ENCODE measurements at regions not wholly inside any gene's neighbourhood (a gene's known extent, or its start where the extent isn't known, plus 50 kb on each side); places are given as distances from the start of the nearest gene placed in this dataset.
"Not testable (repeated sequence)": the region's sequence is repeated elsewhere in the genome, so short reads cannot be mapped to it uniquely, and the experiment has no call there.

- ATAC-seq (peak; percentile 96 to 98), DNase-seq (peak; percentile 86)
- Histone ChIP-seq H3K4me1 (peaks cover 21% of the 10 kb centered on the region), H3K36me3 (no peaks in the 10 kb centered on the region), H3K27ac (peak overlapping the region; percentile 53), H3K4me3 (peak overlapping the region; percentile 6), H3K27me3 (ENCODE audit: low read depth) (no peaks in the 10 kb centered on the region), H3K9me3 (no peaks in the 10 kb centered on the region)
- intact Hi-C loops (cut with DNase I) = no loop called here
- TF ChIP-seq CTCF (IDR thresholded peaks at IDR 0.05) = no peak
These were observed 55.7 kb upstream of the TNFAIP3 start for GRCh38 chr6:137811121-137811915.

- no peak for TF ChIP-seq CTCF (IDR thresholded peaks at IDR 0.05)
- no peak for DNase-seq
- Histone ChIP-seq H3K4me1 (peaks cover 24% of the 10 kb centered on the region), H3K4me3 (peak overlapping the region; percentile 6), H3K9me3 (no peaks in the 10 kb centered on the region), H3K27me3 (ENCODE audit: low read depth) (no peaks in the 10 kb centered on the region), H3K36me3 (no peaks in the 10 kb centered on the region), H3K27ac (peak overlapping the region; percentile 53)
- intact Hi-C loops (cut with DNase I) = no loop called here
- peak; percentile 36 to 64 for ATAC-seq
These were observed 55.0 kb upstream of the TNFAIP3 start for GRCh38 chr6:137811916-137812553.

GRCh38 chr6:137813308-137813970 is 53.6 kb upstream of the TNFAIP3 start:
- intact Hi-C loops (cut with DNase I) = no loop called here
- H3K4me1 ChIP-seq = peaks cover 24% of the 10 kb centered on the region
- TF ChIP-seq CTCF (IDR thresholded peaks at IDR 0.05) = no peak
- no peaks in the 10 kb centered on the region for H3K9me3 ChIP-seq
- H3K36me3 ChIP-seq = no peaks in the 10 kb centered on the region
- H3K27me3 ChIP-seq (ENCODE audit: low read depth) = no peaks in the 10 kb centered on the region
- H3K27ac ChIP-seq = no peak overlapping the region
- ATAC-seq = no peak
- no peak for DNase-seq
- no peak overlapping the region for H3K4me3 ChIP-seq

- peaks cover 24% of the 10 kb centered on the region for H3K4me1 ChIP-seq
- H3K36me3 ChIP-seq; H3K9me3 ChIP-seq; ATAC-seq; H3K27ac ChIP-seq; H3K27me3 ChIP-seq (ENCODE audit: low read depth); H3K4me3 ChIP-seq; intact Hi-C loops (cut with DNase I); DNase-seq: not testable (repeated sequence)
These were observed 53.0 kb upstream of the TNFAIP3 start for GRCh38 chr6:137814030-137814429.

- ATAC-seq (no peak), DNase-seq (no peak)
- intact Hi-C loops (cut with DNase I) = no loop called here
- peaks cover 21% of the 10 kb centered on the region for H3K4me1 ChIP-seq
- H3K36me3 ChIP-seq = no peaks in the 10 kb centered on the region
- H3K9me3 ChIP-seq = no peaks in the 10 kb centered on the region
- no peak overlapping the region for H3K4me3 ChIP-seq
- H3K27me3 ChIP-seq (ENCODE audit: low read depth) = no peaks in the 10 kb centered on the region
- no peak for TF ChIP-seq CTCF (IDR thresholded peaks at IDR 0.05)
- H3K27ac ChIP-seq = no peak overlapping the region
These were observed 51.4 kb upstream of the TNFAIP3 start for GRCh38 chr6:137815692-137816091.
